ENCODE measurements at regions not wholly inside any gene's neighbourhood (a gene's known extent, or its start where the extent isn't known, plus 50 kb on each side); places are given as distances from the start of the nearest gene placed in this dataset.

DNA sequence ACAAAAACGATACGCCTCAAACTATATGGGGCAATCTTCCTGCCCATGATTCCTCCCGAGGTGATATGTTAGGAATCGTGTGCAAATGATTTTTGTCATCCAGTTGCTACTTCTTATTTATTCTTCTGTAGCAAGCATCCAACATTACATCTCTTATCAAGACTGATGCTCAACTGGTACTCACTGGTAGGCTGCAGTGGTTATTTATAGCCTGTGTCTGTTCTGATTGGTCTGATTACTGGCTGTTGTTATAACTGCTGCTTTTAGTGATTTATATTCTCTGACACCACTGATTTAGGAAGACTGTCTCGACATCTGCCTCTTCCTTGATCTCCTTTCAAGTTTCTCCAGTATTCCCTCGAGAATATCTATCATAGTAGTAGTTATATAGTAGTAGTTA lies 165.8 kb downstream of the LARP7 start:
- TF ChIP-seq, protein P1, sequence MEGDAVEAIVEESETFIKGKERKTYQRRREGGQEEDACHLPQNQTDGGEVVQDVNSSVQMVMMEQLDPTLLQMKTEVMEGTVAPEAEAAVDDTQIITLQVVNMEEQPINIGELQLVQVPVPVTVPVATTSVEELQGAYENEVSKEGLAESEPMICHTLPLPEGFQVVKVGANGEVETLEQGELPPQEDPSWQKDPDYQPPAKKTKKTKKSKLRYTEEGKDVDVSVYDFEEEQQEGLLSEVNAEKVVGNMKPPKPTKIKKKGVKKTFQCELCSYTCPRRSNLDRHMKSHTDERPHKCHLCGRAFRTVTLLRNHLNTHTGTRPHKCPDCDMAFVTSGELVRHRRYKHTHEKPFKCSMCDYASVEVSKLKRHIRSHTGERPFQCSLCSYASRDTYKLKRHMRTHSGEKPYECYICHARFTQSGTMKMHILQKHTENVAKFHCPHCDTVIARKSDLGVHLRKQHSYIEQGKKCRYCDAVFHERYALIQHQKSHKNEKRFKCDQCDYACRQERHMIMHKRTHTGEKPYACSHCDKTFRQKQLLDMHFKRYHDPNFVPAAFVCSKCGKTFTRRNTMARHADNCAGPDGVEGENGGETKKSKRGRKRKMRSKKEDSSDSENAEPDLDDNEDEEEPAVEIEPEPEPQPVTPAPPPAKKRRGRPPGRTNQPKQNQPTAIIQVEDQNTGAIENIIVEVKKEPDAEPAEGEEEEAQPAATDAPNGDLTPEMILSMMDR (conservative IDR thresholded peaks at IDR 0.05; ENCODE audit: low read length) = no peak
- TF ChIP-seq EZH2phosphoT487 (IDR thresholded peaks at IDR 0.05; ENCODE audit: borderline replicate concordance) = no peak
